Suprapubic skin (tissue), 4 donors: ENCODE measurements at regions not wholly inside any gene's neighbourhood (a gene's known extent, or its start where the extent isn't known, plus 50 kb on each side); places are given as distances from the start of the nearest gene placed in this dataset.
A peak's percentile ranks its signal among the peaks of the same experiment; 100 is the strongest.

Experiments
- DNase-seq, 2 donors: peaks; one replicate each; pipeline ENCODE4 v3.0.0-alpha.2; 2019; ENCODE audit warnings: low spot score in 2 of 2
- H3K27ac ChIP-seq: fragments of 200-600 bp; sonication (generic); one replicate; pipeline ENCODE4 v1.5.1; 2019
- H3K27me3 ChIP-seq: fragments of 200-600 bp; sonication (generic); one replicate; pipeline ENCODE4 v1.5.1; 2019
- H3K36me3 ChIP-seq: fragments of 200-600 bp; sonication (generic); one replicate; pipeline ENCODE4 v1.5.1; 2019
- H3K4me1 ChIP-seq: fragments of 200-600 bp; sonication (generic); one replicate; pipeline ENCODE4 v1.5.1; 2019
- H3K4me3 ChIP-seq: fragments of 200-600 bp; sonication (generic); one replicate; pipeline ENCODE4 v1.5.1; 2019; ENCODE audit warnings: mild to moderate bottlenecking
- H3K9me3 ChIP-seq: fragments of 200-600 bp; sonication (generic); one replicate; pipeline ENCODE4 v1.5.1; 2019
- CTCF ChIP-seq, 2 donors: fragments of 200-600 bp in 1 of 2; fragments of 450-650 bp in 1 of 2; sonication (generic) in 1 of 2; IDR thresholded peaks; one replicate each; pipeline ENCODE4 v1.5.1; 2016 to 2019; ENCODE audit warnings: antibody characterized with exemption in 2 of 2, mild to moderate bottlenecking in 1 of 2, moderate library complexity in 1 of 2
- EP300 ChIP-seq: sonication (generic); formaldehyde crosslinking; IDR thresholded peaks from one replicate; pipeline ENCODE4 v1.6.1; 2017; ENCODE audit warnings: antibody characterized with exemption
- POLR2A ChIP-seq, 2 donors: fragments of 450-650 bp; IDR thresholded peaks; one replicate each; pipeline ENCODE4 v1.6.1; 2017; ENCODE audit warnings: antibody characterized with exemption in 2 of 2, mild to moderate bottlenecking in 2 of 2, moderate library complexity in 2 of 2
- POLR2AphosphoS5 ChIP-seq, 3 donors: sonication (generic); formaldehyde crosslinking; IDR thresholded peaks; one replicate each; pipeline ENCODE4 v1.6.1; 2017; ENCODE audit warnings: antibody characterized with exemption in 3 of 3
- WGBS: methylation state at CpG from one replicate; pipeline ENCODE4 v1.1.5; 2018; 5-methylcytosine and 5-hydroxymethylcytosine counted together

- H3K36me3 ChIP-seq, result no peaks in the 10 kb centered on the region
- no peak overlapping the region for H3K4me3 ChIP-seq
- no peaks in the 10 kb centered on the region for H3K9me3 ChIP-seq
- peaks cover 4% of the 10 kb centered on the region for H3K4me1 ChIP-seq
- H3K27ac ChIP-seq, result no peak overlapping the region
- DNase-seq, result no peak
- TF ChIP-seq EP300 (no peak), CTCF (IDR thresholded peaks at IDR 0.05) (no peak), POLR2A (IDR thresholded peaks at IDR 0.05) (no peak), POLR2AphosphoS5 (IDR thresholded peaks at IDR 0.05) (no peak)
- H3K27me3 ChIP-seq, result no peaks in the 10 kb centered on the region
Measured at GRCh38 chrX:40928076-40928475, 157.2 kb upstream of the USP9X start.

GRCh38 chrX:40931921-40932320 lies 153.3 kb upstream of the USP9X start:
- Histone ChIP-seq H3K4me1 (peaks cover 5% of the 10 kb centered on the region), H3K9me3 (no peaks in the 10 kb centered on the region), H3K36me3 (no peaks in the 10 kb centered on the region), H3K4me3 (no peak overlapping the region), H3K27ac (peak overlapping the region; percentile 68), H3K27me3 (no peaks in the 10 kb centered on the region)
- 76% methylated on average over 2 of the region's 2 CpGs for WGBS
- DNase-seq, result no peak
- TF ChIP-seq CTCF (IDR thresholded peaks at IDR 0.05) (no peak), EP300 (no peak), POLR2AphosphoS5 (IDR thresholded peaks at IDR 0.05) (no peak), POLR2A (IDR thresholded peaks at IDR 0.05) (no peak)

GRCh38 chrX:40933132-40933705 lies 152.0 kb upstream of the USP9X start:
- H3K4me3 ChIP-seq, result peak overlapping the region; percentile 28
- no peaks in the 10 kb centered on the region for H3K9me3 ChIP-seq
- no peaks in the 10 kb centered on the region for H3K27me3 ChIP-seq
- no peak for TF ChIP-seq POLR2A (IDR thresholded peaks at IDR 0.05)
- TF ChIP-seq CTCF (IDR thresholded peaks at IDR 0.05), result no peak
- no peak for TF ChIP-seq EP300
- no peak for TF ChIP-seq POLR2AphosphoS5 (IDR thresholded peaks at IDR 0.05)
- peak overlapping the region; percentile 68 for H3K27ac ChIP-seq
- DNase-seq, result no peak
- 34% methylated on average over 7 of the region's 7 CpGs for WGBS
- H3K4me1 ChIP-seq, result peaks cover 5% of the 10 kb centered on the region
- no peaks in the 10 kb centered on the region for H3K36me3 ChIP-seq

- 29% methylated on average over 5 of the region's 5 CpGs for WGBS
- no peaks in the 10 kb centered on the region for H3K9me3 ChIP-seq
- peaks cover 5% of the 10 kb centered on the region for H3K4me1 ChIP-seq
- DNase-seq, result no peak
- no peaks in the 10 kb centered on the region for H3K27me3 ChIP-seq
- peak overlapping the region; percentile 68 for H3K27ac ChIP-seq
- H3K4me3 ChIP-seq, result peak overlapping the region; percentile 28
- TF ChIP-seq POLR2AphosphoS5 (IDR thresholded peaks at IDR 0.05) (no peak), CTCF (IDR thresholded peaks at IDR 0.05) (no peak), EP300 (no peak), POLR2A (IDR thresholded peaks at IDR 0.05) (no peak)
- no peaks in the 10 kb centered on the region for H3K36me3 ChIP-seq
Measured at GRCh38 chrX:40933706-40934425, 151.4 kb upstream of the USP9X start.

- no peak for DNase-seq
- Histone ChIP-seq H3K36me3 (no peaks in the 10 kb centered on the region), H3K4me1 (peaks cover 5% of the 10 kb centered on the region), H3K4me3 (no peak overlapping the region), H3K9me3 (no peaks in the 10 kb centered on the region), H3K27me3 (no peaks in the 10 kb centered on the region), H3K27ac (no peak overlapping the region)
- TF ChIP-seq POLR2AphosphoS5 (IDR thresholded peaks at IDR 0.05) (no peak), CTCF (IDR thresholded peaks at IDR 0.05) (no peak)
- 96% methylated on average over 5 of the region's 6 CpGs for WGBS
Measured at GRCh38 chrX:40936827-40937226, 148.4 kb upstream of the USP9X start.
